ENCODE measurements at regions not wholly inside any gene's neighbourhood (a gene's known extent, or its start where the extent isn't known, plus 50 kb on each side); places are given as distances from the start of the nearest gene placed in this dataset.
"Not testable (repeated sequence)": the region's sequence is repeated elsewhere in the genome, so short reads cannot be mapped to it uniquely, and the experiment has no call there.

DNA sequence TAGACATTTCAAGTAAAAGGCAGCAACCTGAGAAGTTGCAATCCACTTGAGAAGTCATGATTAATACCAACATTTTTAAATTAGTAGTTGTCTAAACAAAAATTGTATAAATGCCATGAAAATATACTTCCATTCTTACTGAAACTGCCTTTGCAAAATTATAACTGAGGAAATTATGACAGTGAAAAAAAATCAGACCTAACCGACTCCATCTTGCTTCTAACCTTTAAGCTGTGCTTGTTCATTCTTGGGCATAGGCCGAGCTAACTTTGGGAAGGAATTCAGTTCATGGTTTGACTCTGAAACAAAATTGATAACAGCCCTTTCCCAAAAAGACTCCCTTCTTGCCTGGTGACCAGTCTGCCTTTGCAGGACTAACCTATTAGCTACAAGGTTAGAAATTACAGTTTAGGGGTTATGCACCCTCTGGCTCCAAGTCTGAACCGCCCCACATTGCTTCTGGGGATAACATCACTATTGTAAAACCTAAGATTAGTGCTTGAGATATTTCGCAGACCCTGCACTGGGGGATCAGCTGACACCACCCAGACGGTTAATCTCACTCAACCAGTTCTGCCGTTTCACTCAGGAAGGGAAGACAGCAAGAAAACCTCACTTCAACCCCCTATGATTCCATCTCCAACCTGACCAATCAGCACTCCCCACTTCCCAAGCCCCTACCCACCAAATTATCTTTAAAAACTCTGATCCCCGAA is 136.1 kb upstream of the ADAMTS3 start:
- TF ChIP-seq, protein P1, sequence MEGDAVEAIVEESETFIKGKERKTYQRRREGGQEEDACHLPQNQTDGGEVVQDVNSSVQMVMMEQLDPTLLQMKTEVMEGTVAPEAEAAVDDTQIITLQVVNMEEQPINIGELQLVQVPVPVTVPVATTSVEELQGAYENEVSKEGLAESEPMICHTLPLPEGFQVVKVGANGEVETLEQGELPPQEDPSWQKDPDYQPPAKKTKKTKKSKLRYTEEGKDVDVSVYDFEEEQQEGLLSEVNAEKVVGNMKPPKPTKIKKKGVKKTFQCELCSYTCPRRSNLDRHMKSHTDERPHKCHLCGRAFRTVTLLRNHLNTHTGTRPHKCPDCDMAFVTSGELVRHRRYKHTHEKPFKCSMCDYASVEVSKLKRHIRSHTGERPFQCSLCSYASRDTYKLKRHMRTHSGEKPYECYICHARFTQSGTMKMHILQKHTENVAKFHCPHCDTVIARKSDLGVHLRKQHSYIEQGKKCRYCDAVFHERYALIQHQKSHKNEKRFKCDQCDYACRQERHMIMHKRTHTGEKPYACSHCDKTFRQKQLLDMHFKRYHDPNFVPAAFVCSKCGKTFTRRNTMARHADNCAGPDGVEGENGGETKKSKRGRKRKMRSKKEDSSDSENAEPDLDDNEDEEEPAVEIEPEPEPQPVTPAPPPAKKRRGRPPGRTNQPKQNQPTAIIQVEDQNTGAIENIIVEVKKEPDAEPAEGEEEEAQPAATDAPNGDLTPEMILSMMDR (IDR thresholded peaks at IDR 0.05), result not testable (repeated sequence)
- TF ChIP-seq POLR2A (IDR thresholded peaks at IDR 0.05; ENCODE audit: low read depth), result not testable (repeated sequence)

Data from esophagus muscularis mucosa (tissue), 3 donors.